MM.1S (cell line): ENCODE measurements at regions not wholly inside any gene's neighbourhood (a gene's known extent, or its start where the extent isn't known, plus 50 kb on each side); places are given as distances from the start of the nearest gene placed in this dataset.

ENCODE experiments used
- DNase-seq: peaks from one replicate; pipeline ENCODE4 v3.0.0-alpha.2; 2015
- H2AFZ ChIP-seq: fragments of 300-600 bp; sonication (generic); 2 replicates; pipeline ENCODE4 v1.6.0; 2016; ENCODE audit warnings: antibody characterized with exemption, low read length
- H3F3A ChIP-seq: fragments of 300-600 bp; sonication (generic); 2 replicates; pipeline ENCODE4 v1.6.1; 2016; ENCODE audit warnings: mild to moderate bottlenecking, antibody characterized with exemption, low read length, moderate library complexity, mixed read lengths; ENCODE audit not compliant: insufficient read depth
- H3K27ac ChIP-seq: fragments of 300-600 bp; sonication (generic); 2 replicates; pipeline ENCODE4 v1.5.1; 2016; ENCODE audit warnings: mild to moderate bottlenecking, low read length
- H3K27me3 ChIP-seq: fragments of 300-600 bp; sonication (generic); replicated peaks from 2 replicates; pipeline ENCODE4 v1.6.0; 2016; ENCODE audit warnings: low read length; ENCODE audit not compliant: insufficient read depth
- H3K36me3 ChIP-seq: fragments of 300-600 bp; sonication (generic); replicated peaks from 2 replicates; pipeline ENCODE4 v1.6.1; 2016; ENCODE audit warnings: mild to moderate bottlenecking, low read length, mixed read lengths; ENCODE audit not compliant: insufficient read depth
- H3K4me1 ChIP-seq: fragments of 300-600 bp; sonication (generic); 2 replicates; pipeline ENCODE4 v1.6.1; 2016; ENCODE audit warnings: low read length, mixed read lengths
- H3K4me2 ChIP-seq: fragments of 300-600 bp; sonication (generic); 2 replicates; pipeline ENCODE4 v1.6.0; 2016; ENCODE audit warnings: low read depth, low read length
- H3K4me3 ChIP-seq: fragments of 300-600 bp; sonication (generic); 2 replicates; pipeline ENCODE4 v1.5.1; 2016; ENCODE audit warnings: low read length, mixed read lengths
- H3K79me2 ChIP-seq: fragments of 300-600 bp; sonication (generic); 2 replicates; pipeline ENCODE4 v1.6.1; 2016; ENCODE audit warnings: mixed run types, low read length, mixed read lengths
- H3K9ac ChIP-seq: fragments of 300-600 bp; sonication (generic); 2 replicates; pipeline ENCODE4 v1.6.1; 2016; ENCODE audit warnings: low read length, mixed read lengths
- H3K9me2 ChIP-seq: fragments of 300-600 bp; sonication (generic); replicated peaks from 2 replicates; pipeline ENCODE4 v1.6.1; 2016; ENCODE audit warnings: mild to moderate bottlenecking, low read length, mixed read lengths; ENCODE audit not compliant: insufficient read depth
- H3K9me3 ChIP-seq: fragments of 300-600 bp; sonication (generic); replicated peaks from 2 replicates; pipeline ENCODE4 v1.6.1; 2016; ENCODE audit warnings: mild to moderate bottlenecking, low read length, mixed read lengths; ENCODE audit not compliant: insufficient read depth
- H4K20me1 ChIP-seq: fragments of 300-600 bp; sonication (generic); 2 replicates; pipeline ENCODE4 v1.6.1; 2016; ENCODE audit warnings: mild to moderate bottlenecking, low read length, moderate library complexity, mixed read lengths; ENCODE audit not compliant: insufficient read depth
- EZH2 ChIP-seq: fragments of 300-600 bp; sonication (generic); optimal IDR thresholded peaks from 2 replicates; pipeline ENCODE3; 2017; ENCODE audit warnings: low read depth, mild to moderate bottlenecking, antibody characterized with exemption, low read length, mixed read lengths
- EZH2phosphoT487 ChIP-seq: fragments of 300-600 bp; sonication (generic); IDR thresholded peaks from 2 replicates; pipeline ENCODE4 v1.6.1; 2018; ENCODE audit warnings: antibody characterized with exemption, low read length
- TF ChIP-seq, protein P1 (sequence below): fragments of 300-600 bp; sonication (generic); IDR thresholded peaks from 2 replicates; pipeline ENCODE4 v1.5.1; 2016; ENCODE audit warnings: antibody characterized with exemption, low read length, mixed read lengths

DNA sequence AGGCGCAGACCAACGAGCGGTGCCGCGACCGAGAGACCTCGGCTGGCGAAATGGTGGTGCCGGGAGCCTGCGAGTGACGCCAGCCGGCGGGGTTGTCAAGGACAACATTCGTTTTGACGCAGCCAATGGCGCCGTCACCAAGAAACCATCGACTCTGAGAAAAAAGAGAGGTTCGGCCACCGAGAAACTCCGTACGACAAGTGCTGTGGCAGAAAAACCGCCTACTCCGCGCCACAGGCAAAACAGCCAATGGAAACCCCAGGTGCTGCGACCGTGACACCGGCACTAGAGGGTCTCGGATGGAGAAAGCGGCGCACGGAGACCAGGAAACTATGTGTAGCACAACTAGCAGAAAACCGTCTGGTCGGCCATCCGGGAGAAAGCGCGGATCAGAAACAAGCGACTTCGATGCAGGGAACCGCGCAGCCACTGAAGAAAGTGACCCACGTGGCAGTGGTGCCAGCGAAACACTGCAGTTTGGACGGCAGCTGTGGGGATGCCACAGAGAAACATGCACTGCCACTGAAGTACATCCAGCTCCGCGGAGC is 88.8 kb downstream of the ANXA2R start:
- peaks cover 11% of the 10 kb centered on the region for H3K4me1 ChIP-seq
- peak overlapping the region; percentile 83 for H3K4me2 ChIP-seq
- peak overlapping the region; percentile 69 for H3K4me3 ChIP-seq
- H3K9me3 ChIP-seq: no peaks in the 10 kb centered on the region
- no peaks in the 10 kb centered on the region for H3K9me2 ChIP-seq
- TF ChIP-seq EZH2phosphoT487: no peak
- TF ChIP-seq EZH2: no peak
- H3F3A ChIP-seq: peaks cover 45% of the 10 kb centered on the region
- no peak for DNase-seq
- H3K27ac ChIP-seq: peak overlapping the region; percentile 93
- H2AFZ ChIP-seq: peak overlapping the region; percentile 81
- no peaks in the 10 kb centered on the region for H3K27me3 ChIP-seq
- no peaks in the 10 kb centered on the region for H4K20me1 ChIP-seq
- H3K36me3 ChIP-seq: no peaks in the 10 kb centered on the region
- peaks cover 5% of the 10 kb centered on the region; the same call in 1 of the 2 replicates for H3K79me2 ChIP-seq
- peak overlapping the region; percentile 82 for H3K9ac ChIP-seq

DNA sequence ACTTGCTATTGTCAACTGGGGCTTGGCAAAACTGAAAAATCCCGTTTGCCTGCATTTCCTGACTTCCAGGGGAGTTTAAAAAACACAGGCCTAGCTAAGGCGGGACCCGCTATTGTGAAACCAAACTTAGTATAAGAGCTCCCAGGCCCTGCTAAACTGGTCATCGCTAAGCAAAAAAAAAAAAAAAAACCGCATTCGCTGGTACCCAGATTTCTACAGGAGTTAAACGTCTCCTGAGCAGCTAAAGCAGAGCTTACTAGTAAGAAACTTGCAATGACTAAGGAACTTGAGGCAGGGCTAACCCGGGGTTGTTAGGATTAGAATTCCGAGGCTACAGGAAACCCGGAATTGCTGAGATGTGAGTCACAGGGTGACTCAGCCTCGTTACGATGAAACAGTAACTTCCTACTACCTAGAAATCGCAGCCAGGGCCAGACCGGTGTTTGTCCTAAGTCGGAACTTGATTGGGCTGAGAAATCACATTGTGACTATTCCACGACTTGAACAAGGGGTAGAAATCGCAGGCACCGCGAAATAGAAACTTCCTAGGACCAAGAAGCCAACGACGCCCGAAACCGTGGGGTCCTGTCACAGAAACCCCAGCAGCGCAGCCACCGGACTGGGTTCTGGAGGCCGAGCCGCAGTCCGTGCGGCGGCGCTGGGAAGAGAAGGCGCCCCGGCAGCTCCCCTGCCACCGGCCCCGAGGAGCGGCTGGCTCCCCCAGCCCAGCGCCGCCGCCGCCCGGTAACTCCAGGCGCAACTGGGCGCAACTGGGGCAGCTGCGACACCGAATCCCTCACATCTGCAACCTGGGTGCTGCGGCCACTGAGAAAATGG is 89.4 kb downstream of the ANXA2R start:
- peaks cover 5% of the 10 kb centered on the region; the same call in 1 of the 2 replicates for H3K79me2 ChIP-seq
- H3K27ac ChIP-seq: peak overlapping the region; percentile 93
- no peaks in the 10 kb centered on the region for H3K9me2 ChIP-seq
- TF ChIP-seq EZH2 (no peak), EZH2phosphoT487 (no peak)
- TF ChIP-seq, protein P1, sequence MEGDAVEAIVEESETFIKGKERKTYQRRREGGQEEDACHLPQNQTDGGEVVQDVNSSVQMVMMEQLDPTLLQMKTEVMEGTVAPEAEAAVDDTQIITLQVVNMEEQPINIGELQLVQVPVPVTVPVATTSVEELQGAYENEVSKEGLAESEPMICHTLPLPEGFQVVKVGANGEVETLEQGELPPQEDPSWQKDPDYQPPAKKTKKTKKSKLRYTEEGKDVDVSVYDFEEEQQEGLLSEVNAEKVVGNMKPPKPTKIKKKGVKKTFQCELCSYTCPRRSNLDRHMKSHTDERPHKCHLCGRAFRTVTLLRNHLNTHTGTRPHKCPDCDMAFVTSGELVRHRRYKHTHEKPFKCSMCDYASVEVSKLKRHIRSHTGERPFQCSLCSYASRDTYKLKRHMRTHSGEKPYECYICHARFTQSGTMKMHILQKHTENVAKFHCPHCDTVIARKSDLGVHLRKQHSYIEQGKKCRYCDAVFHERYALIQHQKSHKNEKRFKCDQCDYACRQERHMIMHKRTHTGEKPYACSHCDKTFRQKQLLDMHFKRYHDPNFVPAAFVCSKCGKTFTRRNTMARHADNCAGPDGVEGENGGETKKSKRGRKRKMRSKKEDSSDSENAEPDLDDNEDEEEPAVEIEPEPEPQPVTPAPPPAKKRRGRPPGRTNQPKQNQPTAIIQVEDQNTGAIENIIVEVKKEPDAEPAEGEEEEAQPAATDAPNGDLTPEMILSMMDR: no peak
- H2AFZ ChIP-seq: peak overlapping the region; percentile 81
- DNase-seq: peak; percentile 79
- H4K20me1 ChIP-seq: no peaks in the 10 kb centered on the region
- peaks cover 11% of the 10 kb centered on the region for H3K4me1 ChIP-seq
- peaks cover 45% of the 10 kb centered on the region for H3F3A ChIP-seq
- peak overlapping the region; percentile 69 for H3K4me3 ChIP-seq
- no peaks in the 10 kb centered on the region for H3K27me3 ChIP-seq
- H3K4me2 ChIP-seq: peak overlapping the region; percentile 83
- peak overlapping the region; percentile 82 for H3K9ac ChIP-seq
- H3K9me3 ChIP-seq: no peaks in the 10 kb centered on the region
- H3K36me3 ChIP-seq: no peaks in the 10 kb centered on the region

DNA sequence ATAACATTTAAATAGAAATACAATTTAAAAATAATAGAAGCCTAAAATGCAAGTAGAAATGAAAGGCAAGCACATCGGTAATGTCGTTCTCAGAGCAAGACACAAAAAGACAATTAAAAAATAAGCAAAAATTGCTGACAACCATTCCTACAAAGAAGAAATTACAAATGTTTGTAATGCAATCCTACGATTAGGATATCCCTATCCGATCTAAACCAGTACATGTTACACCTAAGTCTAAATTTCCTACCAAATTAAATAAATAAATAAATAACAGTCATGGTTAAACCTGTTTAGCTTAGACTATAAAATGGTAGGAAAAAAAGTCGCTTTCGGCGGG is 90.0 kb downstream of the ANXA2R start:
- H3F3A ChIP-seq: peaks cover 45% of the 10 kb centered on the region
- peak overlapping the region; percentile 82 for H3K9ac ChIP-seq
- peaks cover 5% of the 10 kb centered on the region; the same call in 1 of the 2 replicates for H3K79me2 ChIP-seq
- peaks cover 11% of the 10 kb centered on the region for H3K4me1 ChIP-seq
- DNase-seq: no peak
- H3K4me3 ChIP-seq: peak overlapping the region; percentile 69
- no peaks in the 10 kb centered on the region for H3K9me3 ChIP-seq
- peak overlapping the region; percentile 81 for H2AFZ ChIP-seq
- TF ChIP-seq, protein P1: no peak
- TF ChIP-seq EZH2phosphoT487 (no peak), EZH2 (no peak)
- no peaks in the 10 kb centered on the region for H3K36me3 ChIP-seq
- no peaks in the 10 kb centered on the region for H4K20me1 ChIP-seq
- no peaks in the 10 kb centered on the region for H3K27me3 ChIP-seq
- H3K4me2 ChIP-seq: peak overlapping the region; percentile 83
- H3K9me2 ChIP-seq: no peaks in the 10 kb centered on the region
- peak overlapping the region; percentile 93 for H3K27ac ChIP-seq
